Fibroblast of skin of left biceps (primary cell): ENCODE measurements at regions not wholly inside any gene's neighbourhood (a gene's known extent, or its start where the extent isn't known, plus 50 kb on each side); places are given as distances from the start of the nearest gene placed in this dataset.
"Not testable (repeated sequence)": the region's sequence is repeated elsewhere in the genome, so short reads cannot be mapped to it uniquely, and the experiment has no call there.

Source experiments
- DNase-seq, 2 experiments: peaks; one replicate each; pipeline ENCODE4 v3.0.0-alpha.2; 2013; ENCODE audit warnings: low read depth in 2 of 2

GRCh38 chr18:49731860-49732311 is 81.4 kb downstream of the ACAA2 start:
- DNase-seq = no peak

DNA sequence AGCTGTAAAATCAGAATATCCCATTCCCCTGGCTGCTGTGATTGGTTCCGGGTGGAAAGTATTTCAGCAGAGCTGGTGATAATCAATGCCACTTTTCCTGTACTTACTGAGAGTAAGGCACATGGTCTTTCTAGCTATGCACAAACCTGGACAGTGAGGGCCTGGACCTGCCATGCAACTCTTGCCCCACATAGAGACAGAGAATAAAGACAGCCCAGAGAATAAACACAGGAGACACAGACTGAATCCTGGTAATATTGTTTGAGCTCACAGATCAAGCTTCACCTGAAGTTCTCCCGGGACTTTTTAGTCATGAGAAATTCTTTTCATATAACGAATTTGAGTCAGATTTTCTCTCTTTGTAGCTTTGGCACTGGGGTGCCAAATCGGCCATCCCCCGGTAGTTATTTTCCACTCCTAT is 81.9 kb downstream of the ACAA2 start:
- DNase-seq = no peak

DNA sequence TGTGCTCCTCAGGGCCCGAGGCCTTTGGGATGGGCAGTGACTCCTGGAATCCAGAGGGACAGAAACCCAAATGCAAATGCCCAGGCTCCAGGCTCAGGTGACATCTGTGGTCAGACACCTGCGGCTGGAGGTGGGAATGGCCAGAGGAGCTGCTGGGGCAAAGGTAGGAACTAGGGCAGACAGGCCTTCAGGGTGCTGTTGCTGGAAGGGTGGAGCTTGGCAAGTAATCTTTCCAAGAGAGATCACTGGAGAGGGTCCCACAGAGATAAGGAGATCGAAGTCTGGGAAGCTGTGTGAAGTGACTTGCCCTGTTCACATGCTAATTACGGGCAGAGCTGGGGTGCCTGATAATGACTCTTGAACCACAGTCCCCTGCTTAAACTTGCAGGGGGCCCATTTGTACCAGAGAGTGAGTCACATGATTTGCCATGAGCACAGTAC is 82.4 kb downstream of the ACAA2 start:
- no peak for DNase-seq

GRCh38 chr18:49728542-49728941 is 84.8 kb downstream of the ACAA2 start:
- no peak for DNase-seq

DNA sequence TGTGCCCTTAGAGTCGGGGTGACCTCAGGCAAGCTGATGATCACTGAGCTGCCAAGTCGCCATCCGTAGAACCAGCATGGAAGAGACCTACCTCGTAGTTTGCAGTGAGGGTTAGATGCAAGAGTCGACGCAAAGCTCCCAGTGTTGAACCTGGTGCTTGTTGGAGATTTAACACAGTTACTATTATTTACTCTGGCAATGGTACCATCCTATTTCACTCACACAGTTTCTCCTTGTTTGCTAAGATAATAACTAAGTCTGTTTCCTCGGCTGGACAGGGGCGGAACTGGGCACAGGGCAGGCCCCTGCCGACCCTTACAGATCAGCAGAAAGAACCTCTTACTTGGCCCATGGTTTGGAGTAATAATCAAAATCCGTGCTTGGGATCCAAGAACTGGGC is 85.5 kb downstream of the ACAA2 start:
- no peak for DNase-seq

- DNase-seq = no peak
Measured at GRCh38 chr18:49726675-49726963, 86.7 kb downstream of the ACAA2 start.

- peak; percentile 97 to 98 for DNase-seq
Measured at GRCh38 chr18:49725809-49726674, 87.3 kb downstream of the ACAA2 start.

GRCh38 chr18:49723648-49724180 is 89.6 kb downstream of the ACAA2 start:
- DNase-seq = no peak

GRCh38 chr18:49722477-49722876 is 90.9 kb downstream of the ACAA2 start:
- no peak for DNase-seq

GRCh38 chr18:49721981-49722380 is 91.4 kb downstream of the ACAA2 start:
- DNase-seq = no peak

GRCh38 chr18:49720944-49721343 is 92.4 kb downstream of the ACAA2 start:
- DNase-seq = not testable (repeated sequence)

DNA sequence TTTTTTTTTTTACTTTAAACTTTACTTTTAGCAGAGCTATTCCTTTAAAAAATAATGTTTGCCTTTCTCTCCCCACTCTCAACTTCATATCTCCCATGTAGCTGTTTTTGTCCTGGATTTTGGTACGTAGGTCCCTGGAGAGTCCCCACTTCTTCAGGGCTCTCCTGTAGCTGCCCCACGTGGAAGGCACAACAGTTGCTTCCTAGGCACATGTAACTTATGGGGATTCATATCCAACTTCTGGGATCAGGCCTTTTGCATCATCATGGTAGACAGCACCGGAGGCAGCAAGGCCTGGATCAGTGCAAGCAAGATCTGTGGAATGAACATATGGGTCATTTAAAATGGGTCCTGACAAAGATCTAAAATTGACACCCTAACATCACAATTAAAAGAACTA is 95.7 kb downstream of the ACAA2 start:
- DNase-seq = no peak

DNA sequence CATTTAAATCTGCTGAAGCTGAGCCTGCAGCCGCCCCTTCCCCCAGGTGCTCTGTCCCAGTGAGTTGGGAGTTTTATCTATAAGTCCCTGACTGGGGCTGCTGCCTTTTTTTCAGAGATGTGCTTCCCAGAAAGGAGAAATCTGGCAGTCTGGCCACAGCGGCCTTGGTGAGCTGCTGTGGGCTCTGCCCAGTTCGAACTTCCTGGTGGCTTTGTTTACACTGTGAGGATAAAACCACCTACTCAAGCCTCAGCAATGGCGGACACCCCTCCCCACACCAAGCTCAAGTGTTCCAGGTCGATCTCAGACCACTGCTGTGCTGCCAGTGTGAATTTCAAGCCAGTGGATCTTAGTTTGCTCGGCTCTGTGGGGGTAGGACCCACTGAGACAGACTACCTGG is 97.3 kb downstream of the ACAA2 start:
- DNase-seq = no peak

DNA sequence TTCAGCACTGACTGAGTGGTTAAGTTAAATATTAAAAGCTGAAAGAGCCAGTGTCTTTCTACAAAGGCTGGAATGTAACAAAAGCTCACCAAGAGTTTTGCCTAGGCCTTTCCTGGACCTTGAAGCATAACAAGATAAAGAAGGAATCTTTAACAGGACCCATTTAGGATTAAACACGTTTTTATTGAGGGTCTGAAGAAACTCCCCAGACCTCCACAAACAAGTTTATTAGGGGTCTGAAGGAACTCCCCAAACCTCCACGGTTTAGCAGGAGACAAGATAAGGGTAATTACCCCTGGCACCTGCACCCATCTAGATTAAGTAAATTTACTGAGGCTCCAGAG is 104.0 kb downstream of the ACAA2 start:
- no peak for DNase-seq

GRCh38 chr18:49708662-49709346 is 104.5 kb downstream of the ACAA2 start:
- no peak for DNase-seq

- DNase-seq = no peak
Measured at GRCh38 chr18:49707599-49707998, 105.7 kb downstream of the ACAA2 start.

- DNase-seq = no peak
Measured at GRCh38 chr18:49704334-49704733, 109.0 kb downstream of the ACAA2 start.

- DNase-seq = no peak
Measured at GRCh38 chr18:49701190-49701589, 112.1 kb downstream of the ACAA2 start.

- no peak for DNase-seq
Measured at GRCh38 chr18:49699303-49699702, 114.0 kb downstream of the ACAA2 start.

GRCh38 chr18:49698525-49699025 is 114.8 kb downstream of the ACAA2 start:
- no peak for DNase-seq

DNA sequence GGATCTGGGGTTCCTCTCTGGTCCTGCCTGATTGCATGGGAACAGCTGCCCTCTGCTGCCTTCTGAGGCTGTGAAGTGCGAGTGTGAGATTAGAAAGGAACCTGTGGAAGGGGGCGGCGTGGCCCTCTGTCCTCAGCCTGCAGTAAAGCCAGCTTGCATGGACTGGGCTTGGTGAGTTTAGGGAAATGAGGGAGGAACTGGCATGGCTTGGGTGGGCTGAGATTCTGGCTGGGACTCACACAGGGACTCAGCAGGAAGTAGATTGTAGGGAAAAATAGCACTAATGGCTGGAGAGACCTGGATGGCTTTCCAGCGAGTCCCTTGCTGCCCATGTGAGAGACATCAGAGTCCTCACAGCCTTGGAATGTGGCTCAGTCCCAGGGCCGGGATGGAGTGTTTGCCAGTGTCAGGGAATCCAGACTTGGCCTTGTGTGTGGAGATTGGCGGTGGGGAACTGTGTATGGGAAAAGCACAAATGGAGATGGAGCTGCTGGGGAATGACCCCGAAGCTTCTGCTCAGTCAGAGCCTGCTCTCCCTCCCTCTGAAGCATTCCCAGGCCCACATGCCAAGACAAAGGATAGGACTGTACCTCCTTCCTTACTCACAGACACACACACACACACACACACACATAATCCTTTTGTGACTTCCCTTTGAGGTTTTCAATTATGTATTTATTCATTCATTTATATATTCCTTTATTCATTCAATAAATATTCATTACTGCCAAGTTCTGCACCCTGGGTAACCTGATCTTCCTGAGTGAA is 115.4 kb downstream of the ACAA2 start:
- no peak for DNase-seq

GRCh38 chr18:49697049-49697448 is 116.3 kb downstream of the ACAA2 start:
- no peak for DNase-seq
